HepG2 (cell line): ENCODE measurements at regions not wholly inside any gene's neighbourhood (a gene's known extent, or its start where the extent isn't known, plus 50 kb on each side); places are given as distances from the start of the nearest gene placed in this dataset.

ENCODE experiments used
- ATAC-seq: fragments of 200-7000 bp; cut with Tn5 transposase; 3 replicates; pipeline ENCODE4 v1.9.1; 2020; ENCODE audit warnings: mild to moderate bottlenecking, moderate library complexity
- BruUV-seq: library from RNA; stranded (reverse); fragments of 400-500 nt; replicated peaks from 2 replicates; lab custom pipeline; 2021; lab: Mats Ljungman, UMichigan
- CTCF ChIA-PET: fragments of 300-600 bp; formaldehyde crosslinking; extraction: SDS; loops from one replicate; lab custom pipeline; 2021; ENCODE audit warnings: low total read pairs, inconsistent platforms, low intra/inter-chr PET ratio; lab: Yijun Ruan, JAX
- POLR2A ChIA-PET: fragments of 350-600 bp; sonication (Branson Sonifier 250); formaldehyde crosslinking; loops from one replicate; lab custom pipeline; 2020; ENCODE audit warnings: antibody characterized with exemption, inconsistent platforms; lab: Yijun Ruan, JAX
- DNase-seq: peaks from one replicate; pipeline ENCODE4 v3.0.0-alpha.2; 2015; ENCODE audit warnings: low spot score
- FAIRE-seq: peaks from 3 replicates; lab custom pipeline; 2011; peaks lifted over from hg19 to GRCh38; lab: Jason Lieb, UNC
- H2AFZ ChIP-seq: one replicate; pipeline ENCODE4 v1.6.1; 2011; ENCODE audit warnings: low read length, inconsistent platforms
- H3K27ac ChIP-seq: fragments of 300-600 bp; 3 replicates; pipeline ENCODE4 v1.8.0; 2011; ENCODE audit warnings: mixed run types, mild to moderate bottlenecking, mixed read lengths, low read length, inconsistent platforms; ENCODE audit not compliant: insufficient read depth; ENCODE audit errors: extremely low read length
- H3K27me3 ChIP-seq, 2 experiments: fragments of 200-600 bp in 1 of 2; 2 replicates in 1 of 2; 3 replicates in 1 of 2; pipeline versions ENCODE4 v1.6.0 to v1.8.0; 2011; ENCODE audit warnings: low read length in 2 of 2, mild to moderate bottlenecking in 2 of 2, moderate library complexity in 2 of 2, inconsistent platforms in 1 of 2; ENCODE audit not compliant: insufficient read depth in 2 of 2, control insufficient read depth in 1 of 2
- H3K36me3 ChIP-seq, 2 experiments: fragments of 200-600 bp in 1 of 2; replicated peaks in 1 of 2; 2 replicates in 1 of 2; 3 replicates in 1 of 2; pipeline versions ENCODE4 v1.5.1 to v1.8.0; 2011; ENCODE audit warnings: low read length in 2 of 2, inconsistent platforms in 1 of 2; ENCODE audit not compliant: insufficient read depth in 2 of 2, control insufficient read depth in 1 of 2
- H3K4me1 ChIP-seq: 2 replicates; pipeline ENCODE4 v1.5.1; 2012; ENCODE audit warnings: low read length, inconsistent platforms; ENCODE audit not compliant: insufficient read depth
- H3K4me2 ChIP-seq: 2 replicates; pipeline ENCODE4 v1.6.0; 2011; ENCODE audit warnings: low read depth, low read length, inconsistent platforms
- H3K4me3 ChIP-seq, 3 experiments: fragments of 200-600 bp in 1 of 3; sonication (generic), shearing (Covaris generic) in 1 of 3; replicated peaks in 1 of 3; 2 replicates each; pipeline ENCODE4 v1.5.1; 2011 to 2016; ENCODE audit warnings: low read length in 3 of 3, inconsistent platforms in 2 of 3, low read depth in 2 of 3, mild to moderate bottlenecking in 2 of 3, control low read depth in 1 of 3, mixed read lengths in 1 of 3; ENCODE audit not compliant: insufficient read depth in 1 of 3
- H3K79me2 ChIP-seq: one replicate; pipeline ENCODE4 v1.6.1; 2011; ENCODE audit warnings: low read length, inconsistent platforms; ENCODE audit not compliant: insufficient read depth
- H3K9ac ChIP-seq: 2 replicates; pipeline ENCODE4 v1.6.0; 2011; ENCODE audit warnings: mild to moderate bottlenecking, low read depth, low read length, inconsistent platforms; ENCODE audit not compliant: insufficient read depth
- H3K9me3 ChIP-seq: 2 replicates; pipeline ENCODE4 v1.5.1; 2012; ENCODE audit warnings: mild to moderate bottlenecking, low read length
- H4K20me1 ChIP-seq: 2 replicates; pipeline ENCODE4 v1.6.0; 2011; ENCODE audit warnings: inconsistent platforms, mild to moderate bottlenecking, low read length, moderate library complexity; ENCODE audit not compliant: insufficient read depth
- ESRRA ChIP-seq: sonication (generic); formaldehyde crosslinking; IDR thresholded peaks from 2 replicates; pipeline ENCODE4 v1.5.1; 2020; ENCODE audit warnings: mild to moderate bottlenecking, low read depth, missing genetic modification reagents
- PCBP1 ChIP-seq: fragments of 200-400 bp; formaldehyde crosslinking; IDR thresholded peaks from 2 replicates; pipeline ENCODE4 v1.6.1; 2017; ENCODE audit warnings: mild to moderate bottlenecking, low read depth, low read length, borderline replicate concordance
- ZNF263 ChIP-seq: sonication (generic); formaldehyde crosslinking; IDR thresholded peaks from 2 replicates; pipeline ENCODE4 v1.4.0; 2020; ENCODE audit warnings: missing genetic modification reagents
- ZNF414 ChIP-seq: sonication (generic); formaldehyde crosslinking; IDR thresholded peaks from 2 replicates; pipeline ENCODE4 v1.5.0; 2020; ENCODE audit warnings: missing genetic modification reagents
- in situ Hi-C: cut with HindIII; loops from 2 replicates; pipeline ENCODE4 v1.10.0; 2017; ENCODE audit warnings: low pct_unique_long_range_greater_than_20kb; ENCODE audit not compliant: extremely low pct_ligation_motif_present
- intact Hi-C: fragments of 100-400 bp; cut with micrococcal nuclease; formaldehyde crosslinking; loops from one replicate; pipeline ENCODE4 v1.10.0; 2022; ENCODE audit not compliant: unreplicated experiment
- TF ChIP-seq, protein P1 (sequence below): IDR thresholded peaks from 2 replicates; pipeline ENCODE4 v1.6.1; 2016; ENCODE audit warnings: low read depth
- TF ChIP-seq, protein P2 (sequence below): sonication (generic); formaldehyde crosslinking; IDR thresholded peaks from 2 replicates; pipeline ENCODE4 v1.8.1; 2023; ENCODE audit warnings: mild to moderate bottlenecking, missing genetic modification reagents
- TF ChIP-seq, protein P3 (sequence below): sonication (generic); formaldehyde crosslinking; conservative IDR thresholded peaks from 2 replicates; pipeline ENCODE4 v1.5.0; 2020; ENCODE audit warnings: missing genetic modification reagents
- TF ChIP-seq, protein P4 (sequence below): sonication (generic); formaldehyde crosslinking; IDR thresholded peaks from 2 replicates; pipeline ENCODE4 v1.8.1; 2022; ENCODE audit warnings: mild to moderate bottlenecking, missing genetic modification reagents

- ChIA-PET CTCF (no interaction called here), POLR2A (no interaction called here)
- Histone ChIP-seq H2AFZ (no peak overlapping the region), H3K9me3 (no peaks in the 10 kb centered on the region), H3K36me3 (no peaks in the 10 kb centered on the region), H3K9ac (no peak overlapping the region), H4K20me1 (no peaks in the 10 kb centered on the region), H3K79me2 (no peaks in the 10 kb centered on the region), H3K4me2 (no peak overlapping the region), H3K4me3 (no peak overlapping the region), H3K27me3 (no peaks in the 10 kb centered on the region), H3K4me1 (no peaks in the 10 kb centered on the region), H3K27ac (no peak overlapping the region)
- no peak for ATAC-seq
- no peak for FAIRE-seq
- BruUV-seq, result no TSS peak
- intact Hi-C loops, result no loop called here
- TF ChIP-seq, protein P1, sequence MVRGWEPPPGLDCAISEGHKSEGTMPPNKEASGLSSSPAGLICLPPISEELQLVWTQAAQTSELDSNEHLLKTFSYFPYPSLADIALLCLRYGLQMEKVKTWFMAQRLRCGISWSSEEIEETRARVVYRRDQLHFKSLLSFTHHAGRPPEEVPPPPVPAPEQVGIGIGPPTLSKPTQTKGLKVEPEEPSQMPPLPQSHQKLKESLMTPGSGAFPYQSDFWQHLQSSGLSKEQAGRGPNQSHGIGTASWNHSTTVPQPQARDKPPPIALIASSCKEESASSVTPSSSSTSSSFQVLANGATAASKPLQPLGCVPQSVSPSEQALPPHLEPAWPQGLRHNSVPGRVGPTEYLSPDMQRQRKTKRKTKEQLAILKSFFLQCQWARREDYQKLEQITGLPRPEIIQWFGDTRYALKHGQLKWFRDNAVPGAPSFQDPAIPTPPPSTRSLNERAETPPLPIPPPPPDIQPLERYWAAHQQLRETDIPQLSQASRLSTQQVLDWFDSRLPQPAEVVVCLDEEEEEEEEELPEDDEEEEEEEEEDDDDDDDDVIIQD (CRISPR knock-in tag), result no peak
- TF ChIP-seq, protein P2, sequence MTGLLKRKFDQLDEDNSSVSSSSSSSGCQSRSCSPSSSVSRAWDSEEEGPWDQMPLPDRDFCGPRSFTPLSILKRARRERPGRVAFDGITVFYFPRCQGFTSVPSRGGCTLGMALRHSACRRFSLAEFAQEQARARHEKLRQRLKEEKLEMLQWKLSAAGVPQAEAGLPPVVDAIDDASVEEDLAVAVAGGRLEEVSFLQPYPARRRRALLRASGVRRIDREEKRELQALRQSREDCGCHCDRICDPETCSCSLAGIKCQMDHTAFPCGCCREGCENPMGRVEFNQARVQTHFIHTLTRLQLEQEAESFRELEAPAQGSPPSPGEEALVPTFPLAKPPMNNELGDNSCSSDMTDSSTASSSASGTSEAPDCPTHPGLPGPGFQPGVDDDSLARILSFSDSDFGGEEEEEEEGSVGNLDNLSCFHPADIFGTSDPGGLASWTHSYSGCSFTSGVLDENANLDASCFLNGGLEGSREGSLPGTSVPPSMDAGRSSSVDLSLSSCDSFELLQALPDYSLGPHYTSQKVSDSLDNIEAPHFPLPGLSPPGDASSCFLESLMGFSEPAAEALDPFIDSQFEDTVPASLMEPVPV, result no peak
- no peak for TF ChIP-seq PCBP1
- TF ChIP-seq ZNF263 (CRISPR knock-in tag), result no peak
- no peak for TF ChIP-seq ZNF414 (CRISPR knock-in tag)
- TF ChIP-seq, protein P3, sequence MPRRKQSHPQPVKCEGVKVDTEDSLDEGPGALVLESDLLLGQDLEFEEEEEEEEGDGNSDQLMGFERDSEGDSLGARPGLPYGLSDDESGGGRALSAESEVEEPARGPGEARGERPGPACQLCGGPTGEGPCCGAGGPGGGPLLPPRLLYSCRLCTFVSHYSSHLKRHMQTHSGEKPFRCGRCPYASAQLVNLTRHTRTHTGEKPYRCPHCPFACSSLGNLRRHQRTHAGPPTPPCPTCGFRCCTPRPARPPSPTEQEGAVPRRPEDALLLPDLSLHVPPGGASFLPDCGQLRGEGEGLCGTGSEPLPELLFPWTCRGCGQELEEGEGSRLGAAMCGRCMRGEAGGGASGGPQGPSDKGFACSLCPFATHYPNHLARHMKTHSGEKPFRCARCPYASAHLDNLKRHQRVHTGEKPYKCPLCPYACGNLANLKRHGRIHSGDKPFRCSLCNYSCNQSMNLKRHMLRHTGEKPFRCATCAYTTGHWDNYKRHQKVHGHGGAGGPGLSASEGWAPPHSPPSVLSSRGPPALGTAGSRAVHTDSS (CRISPR knock-in tag), result no peak
- TF ChIP-seq ESRRA (CRISPR knock-in tag), result no peak
- TF ChIP-seq, protein P4, sequence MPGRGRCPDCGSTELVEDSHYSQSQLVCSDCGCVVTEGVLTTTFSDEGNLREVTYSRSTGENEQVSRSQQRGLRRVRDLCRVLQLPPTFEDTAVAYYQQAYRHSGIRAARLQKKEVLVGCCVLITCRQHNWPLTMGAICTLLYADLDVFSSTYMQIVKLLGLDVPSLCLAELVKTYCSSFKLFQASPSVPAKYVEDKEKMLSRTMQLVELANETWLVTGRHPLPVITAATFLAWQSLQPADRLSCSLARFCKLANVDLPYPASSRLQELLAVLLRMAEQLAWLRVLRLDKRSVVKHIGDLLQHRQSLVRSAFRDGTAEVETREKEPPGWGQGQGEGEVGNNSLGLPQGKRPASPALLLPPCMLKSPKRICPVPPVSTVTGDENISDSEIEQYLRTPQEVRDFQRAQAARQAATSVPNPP (CRISPR knock-in tag), result no peak
- no peak for DNase-seq
- in situ Hi-C loops, result no loop called here
Measured at GRCh38 chr1:115165776-115166175, 76.5 kb upstream of the TSPAN2 start.
